ENCODE measurements at regions not wholly inside any gene's neighbourhood (a gene's known extent, or its start where the extent isn't known, plus 50 kb on each side); places are given as distances from the start of the nearest gene placed in this dataset.
"Not testable (repeated sequence)": the region's sequence is repeated elsewhere in the genome, so short reads cannot be mapped to it uniquely, and the experiment has no call there.

DNA sequence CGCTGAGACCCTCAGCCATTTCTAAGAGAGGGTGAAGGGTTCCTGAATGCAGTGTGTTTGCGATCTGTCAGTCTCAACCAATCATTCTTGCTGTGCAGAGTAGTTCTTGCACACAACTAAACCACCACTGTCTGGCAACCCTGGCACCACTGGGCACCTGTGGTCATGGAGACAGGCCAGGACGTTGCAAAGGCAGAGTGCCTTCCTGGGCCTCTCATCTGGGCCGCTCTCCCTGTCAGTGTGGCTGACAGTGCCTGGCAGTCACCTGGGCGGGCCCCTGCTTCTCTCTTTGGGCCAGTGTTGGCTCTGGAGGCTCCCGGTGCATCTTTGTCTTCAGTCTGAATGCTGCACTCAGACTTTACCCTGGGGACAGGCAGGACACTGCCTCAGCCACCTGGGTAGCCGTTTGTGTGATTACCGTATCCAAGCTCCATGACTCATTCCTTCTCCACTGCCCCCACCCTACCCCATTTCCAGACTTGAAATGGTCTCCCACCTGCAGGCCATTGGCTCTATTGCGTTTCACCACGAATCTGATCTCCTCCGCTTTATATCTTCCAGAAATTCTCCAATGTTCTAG, 104.6 kb upstream of the KLF13 start:
- DNase-seq = no peak

DNA sequence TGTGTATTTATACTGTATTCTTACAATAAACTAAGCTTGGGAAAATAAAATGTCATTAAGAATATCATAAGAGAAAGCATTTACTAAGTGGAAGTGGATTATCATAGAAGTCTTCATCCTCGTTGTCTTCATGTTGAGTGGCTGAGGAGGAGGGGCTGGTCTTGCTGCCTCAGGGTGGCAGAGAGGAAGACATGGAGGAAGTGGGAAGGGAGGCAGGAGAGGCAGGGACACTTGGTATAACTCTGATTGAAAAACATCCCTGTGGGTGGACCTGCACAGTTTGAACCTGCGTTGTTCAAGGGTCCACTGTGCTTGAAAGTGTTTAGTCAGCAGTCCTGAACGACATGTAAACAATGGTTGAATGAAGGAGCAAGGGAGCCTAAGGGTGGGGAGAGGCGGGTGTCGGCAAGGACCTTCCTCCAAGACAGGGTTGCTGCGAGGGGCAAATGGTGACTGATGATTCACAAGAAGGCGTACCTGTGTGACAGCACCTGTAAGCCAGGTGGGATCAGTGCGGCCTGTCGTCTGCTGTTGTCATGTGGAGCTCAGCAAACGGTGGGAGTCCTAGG, 103.8 kb upstream of the KLF13 start:
- no peak for DNase-seq

DNA sequence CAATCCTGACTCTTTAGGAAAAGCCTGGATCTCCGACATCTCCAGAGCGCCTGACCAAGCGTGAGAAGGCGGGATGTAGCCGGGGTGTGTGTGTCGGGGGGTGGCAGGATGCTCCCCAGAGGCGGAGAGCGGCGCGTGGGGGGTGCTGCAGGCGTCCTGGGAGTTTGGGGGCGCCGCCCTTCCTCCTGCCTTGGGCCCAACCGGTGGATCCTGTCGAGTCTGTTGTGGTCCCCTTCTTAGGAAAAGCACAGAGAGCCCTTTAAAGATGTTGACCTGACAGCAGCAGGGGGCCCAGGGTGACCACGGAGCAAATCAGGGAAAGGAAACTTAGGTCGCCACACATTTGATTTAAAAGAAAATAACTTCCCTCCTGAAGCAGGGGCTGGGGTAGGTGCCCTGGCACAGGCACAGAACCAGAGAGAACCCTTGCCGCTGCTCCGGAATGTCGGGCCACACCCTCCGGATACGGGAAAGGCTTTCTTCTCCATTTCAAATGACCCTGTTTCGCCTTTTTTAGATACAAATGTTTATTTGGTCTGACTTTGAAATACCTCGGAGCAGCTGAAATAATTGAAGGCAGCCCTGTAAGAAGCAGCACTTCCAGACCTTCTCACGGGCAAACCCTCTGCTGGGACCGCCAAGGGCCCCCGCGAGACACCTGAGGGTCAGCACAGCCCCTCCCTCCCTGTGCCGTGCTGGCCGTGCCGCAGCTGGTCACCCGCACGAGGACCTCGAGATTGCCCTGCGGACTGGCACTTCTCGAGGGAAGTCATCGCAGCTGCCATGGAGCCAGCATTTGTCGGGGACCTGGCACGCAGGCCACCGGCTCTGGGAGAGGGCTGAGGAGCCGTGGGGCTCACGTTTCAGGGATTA, 102.9 kb upstream of the KLF13 start:
- no peak for DNase-seq

DNA sequence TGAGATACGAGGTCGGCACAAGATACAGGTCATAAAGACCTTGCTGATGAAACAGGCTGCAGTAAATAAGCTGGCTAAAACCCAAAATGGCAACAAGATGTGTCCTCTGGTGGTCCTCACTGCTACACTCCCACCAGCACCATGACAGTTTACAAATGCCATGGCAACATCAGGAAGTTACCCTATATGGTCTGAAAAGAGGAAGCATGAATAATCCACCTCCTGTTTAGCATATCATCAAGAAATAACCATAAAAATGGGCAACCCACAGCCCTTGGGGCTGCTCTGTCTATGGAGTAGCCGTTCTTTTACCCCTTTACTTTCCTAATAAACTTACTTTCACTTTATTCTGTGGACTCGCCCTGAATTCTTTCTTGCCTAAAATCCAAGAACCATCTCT, 102.0 kb upstream of the KLF13 start:
- DNase-seq = not testable (repeated sequence)

GRCh38 chr15:31225356-31225955, 101.2 kb upstream of the KLF13 start:
- DNase-seq = no peak

DNA sequence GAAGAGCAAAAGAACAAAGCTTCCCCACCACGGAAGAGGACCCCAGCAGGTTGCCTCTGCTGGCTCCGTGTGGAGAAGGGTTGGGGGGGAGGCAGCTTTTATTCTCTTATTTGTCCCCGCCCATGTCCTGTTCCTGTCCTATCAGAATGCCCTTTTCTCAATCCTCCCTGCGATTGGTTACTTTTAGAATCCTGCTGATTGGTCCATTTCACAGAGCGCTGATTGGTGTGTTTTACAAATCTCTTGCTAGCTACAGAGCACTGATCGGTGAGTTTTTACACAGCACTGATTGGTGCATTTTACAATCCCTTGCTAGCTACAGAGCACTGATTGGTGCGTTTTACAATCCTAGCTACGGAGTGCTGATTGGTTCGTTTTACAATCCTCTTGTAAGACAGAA, 100.6 kb upstream of the KLF13 start:
- no peak for DNase-seq

DNA sequence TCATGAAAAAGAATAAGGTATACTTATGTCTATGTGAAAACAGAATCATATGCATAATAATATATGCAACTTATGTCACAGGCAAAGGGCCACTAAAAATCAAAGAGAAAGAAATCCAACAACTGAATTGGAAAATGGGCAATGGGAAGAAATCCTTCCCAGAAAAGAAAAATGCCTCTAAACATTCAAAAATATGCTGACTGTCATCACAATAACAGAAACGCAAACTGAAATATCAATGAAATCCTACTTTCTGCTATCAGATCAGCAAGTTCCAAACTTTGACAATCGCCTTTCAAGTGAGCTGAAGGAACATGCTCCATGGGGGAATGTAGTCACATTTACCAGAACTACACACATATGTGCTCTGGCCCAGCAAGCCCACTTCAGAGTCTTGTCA, 99.4 kb upstream of the KLF13 start:
- DNase-seq = no peak

DNA sequence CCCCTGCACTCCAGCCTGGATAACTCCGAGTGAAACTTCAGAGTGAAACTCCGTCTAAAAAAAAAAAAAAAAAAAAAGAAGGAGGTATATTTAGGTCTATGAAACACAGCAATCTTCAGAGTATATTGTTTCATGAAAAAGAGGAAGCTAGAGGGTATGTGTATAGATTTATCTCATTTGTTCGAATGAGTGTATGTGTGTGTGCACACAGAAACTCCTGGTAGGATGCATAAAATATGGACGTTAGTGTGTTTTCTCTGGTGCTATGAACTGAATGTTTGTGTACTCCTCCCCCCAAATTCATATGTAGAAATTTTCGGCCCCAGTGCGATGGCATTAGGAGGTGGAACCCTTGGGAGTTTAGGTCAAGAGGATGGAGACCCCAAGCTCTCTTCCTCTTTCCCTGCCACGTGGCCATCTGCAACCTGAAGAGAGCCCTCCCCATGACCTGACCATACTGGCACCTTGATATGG, 98.6 kb upstream of the KLF13 start:
- DNase-seq = no peak

DNA sequence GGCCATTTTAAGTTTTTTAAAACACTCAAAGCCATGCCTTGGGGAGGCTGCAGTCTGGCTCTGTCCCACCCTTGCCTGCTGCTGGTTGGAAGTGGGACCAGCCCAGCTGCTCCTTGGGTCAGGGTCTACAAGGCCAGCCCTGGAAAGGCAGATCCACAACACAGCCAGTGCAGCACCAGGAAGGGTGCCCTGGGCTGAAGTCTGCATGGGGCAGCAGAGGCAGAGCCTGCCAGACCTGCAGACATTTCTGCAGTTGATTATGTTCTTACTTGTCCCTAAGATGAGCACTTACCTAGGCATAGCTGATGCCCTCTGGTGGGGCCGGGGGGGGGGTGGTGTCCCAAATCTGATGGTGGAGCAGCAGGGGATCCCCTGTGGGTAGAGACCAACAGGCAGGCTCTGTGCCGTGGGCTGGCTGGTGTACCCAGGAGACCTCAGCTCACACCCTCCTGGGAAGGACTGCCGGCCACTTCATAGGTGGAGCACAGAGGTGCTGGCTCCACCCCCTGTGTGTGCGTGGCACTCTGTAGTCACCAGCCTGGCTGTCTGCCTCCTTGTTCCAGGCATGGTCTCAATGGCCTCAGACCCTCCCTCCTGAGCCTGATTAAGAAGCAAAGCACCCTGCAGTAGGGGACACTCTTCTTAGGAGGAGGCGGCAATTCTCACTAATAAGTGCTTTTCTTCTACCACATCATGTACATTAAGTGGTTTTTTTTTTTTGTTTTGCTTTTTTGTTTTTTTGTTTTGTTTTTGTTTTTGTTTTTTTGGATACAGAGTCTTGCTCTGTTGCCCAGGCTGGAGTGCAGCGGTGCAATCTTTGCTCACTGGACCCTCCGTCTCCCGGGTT, 97.4 kb upstream of the KLF13 start:
- no peak for DNase-seq

DNA sequence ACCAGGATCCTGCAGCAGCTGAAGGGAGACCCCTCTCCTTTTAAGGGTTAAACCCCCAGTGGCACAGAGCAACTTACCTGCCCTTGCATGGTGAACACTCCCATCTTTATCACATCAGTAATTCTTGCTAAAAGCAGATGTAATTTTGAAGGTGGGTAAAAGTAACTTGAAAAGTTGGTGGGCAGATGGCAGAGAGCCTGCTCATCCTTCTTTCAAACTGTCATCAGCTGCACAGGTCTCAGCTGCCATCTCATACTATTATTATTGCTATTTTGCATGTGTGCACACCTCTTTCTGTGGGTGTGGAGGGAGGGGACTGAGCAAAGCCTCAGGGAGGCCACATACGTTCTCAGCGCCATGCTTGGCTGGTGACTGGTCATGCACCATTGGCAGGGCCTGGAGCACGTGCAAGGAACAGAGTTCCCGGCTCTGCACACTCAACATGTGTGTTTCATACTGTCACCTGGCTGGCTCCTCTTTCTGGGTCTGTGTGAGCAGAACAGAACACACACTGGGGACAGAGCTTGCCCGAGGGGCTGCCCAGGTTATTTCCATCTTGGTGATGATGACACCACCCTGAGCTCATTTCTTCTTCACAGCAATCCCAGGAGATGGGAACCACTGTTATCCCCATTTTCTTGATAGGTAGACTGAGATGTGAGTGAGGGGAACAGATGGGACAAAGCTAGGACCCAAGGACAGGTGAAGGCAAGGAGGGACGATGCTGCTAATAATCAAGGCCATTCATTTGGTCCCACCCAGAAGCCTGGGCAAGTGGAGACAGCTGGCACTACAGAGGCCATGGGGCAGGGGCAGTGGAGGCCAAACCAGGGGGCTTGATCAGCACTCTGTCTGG, 95.8 kb upstream of the KLF13 start:
- no peak for DNase-seq

DNA sequence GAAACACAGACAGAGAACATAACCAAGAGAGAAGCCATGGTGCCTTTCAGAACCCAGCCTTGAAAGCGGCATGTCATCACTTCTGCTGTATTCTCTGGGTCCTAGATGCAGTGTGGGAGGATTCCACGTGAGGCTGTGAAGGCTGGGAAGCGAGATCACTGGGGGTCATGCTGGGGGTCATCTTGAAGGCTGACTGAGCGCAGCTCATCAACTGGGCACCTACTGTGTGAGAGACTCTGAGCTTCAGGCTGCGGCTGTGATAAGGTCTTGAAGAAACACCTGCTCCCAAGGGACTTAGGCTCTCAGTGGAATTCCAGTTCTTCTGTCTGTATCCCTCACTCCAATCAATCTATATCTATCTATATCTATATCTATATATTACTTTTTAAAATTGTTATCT, 91.8 kb upstream of the KLF13 start:
- no peak for DNase-seq

DNA sequence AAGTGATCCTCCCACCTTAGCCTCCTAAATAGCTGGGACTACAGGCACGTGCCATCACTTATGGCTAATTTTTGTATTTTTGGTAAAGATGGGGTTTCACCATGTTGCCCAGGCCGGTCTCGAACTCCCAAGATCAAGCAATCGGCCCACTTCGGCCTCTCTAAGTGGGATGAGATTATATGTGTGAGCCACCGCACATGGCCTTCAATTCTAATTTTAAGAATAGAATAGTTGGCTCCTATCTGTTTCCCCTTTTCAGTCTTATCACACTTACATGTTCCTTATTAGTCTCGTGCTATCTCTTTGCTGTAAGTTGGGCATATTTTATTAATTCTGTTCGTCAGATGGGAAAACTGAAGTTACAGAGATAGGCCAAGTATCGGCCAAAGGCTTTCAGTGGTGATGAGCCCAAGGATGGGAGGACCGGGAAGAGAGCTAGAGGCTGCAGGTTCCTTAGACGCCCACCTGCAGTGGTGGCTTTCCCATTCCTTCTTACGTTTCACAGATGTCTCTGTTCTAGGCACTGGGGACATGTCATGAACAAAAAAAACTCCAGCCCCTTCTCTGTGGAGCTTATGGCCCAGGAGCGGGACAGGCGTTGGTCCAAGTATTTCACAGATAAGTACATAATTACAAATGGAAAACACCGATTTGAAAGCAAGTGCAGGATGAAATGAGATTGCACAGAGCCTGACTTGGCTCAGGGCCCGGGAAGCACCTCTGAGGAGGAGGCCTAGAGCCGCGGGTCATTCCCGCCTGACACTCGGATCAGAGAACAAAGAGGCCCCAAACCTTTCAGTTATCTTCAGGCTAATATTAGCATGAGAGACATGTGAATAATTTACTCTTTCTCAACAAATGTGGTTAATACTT, 91.1 kb upstream of the KLF13 start:
- DNase-seq = peak; percentile 89

- DNase-seq = peak; percentile 83
These were observed 90.2 kb upstream of the KLF13 start for GRCh38 chr15:31236184-31237042.

- no peak for DNase-seq
These were observed 89.7 kb upstream of the KLF13 start for GRCh38 chr15:31237043-31237324.

- no peak for DNase-seq
These were observed 87.7 kb upstream of the KLF13 start for GRCh38 chr15:31238906-31239305.

GRCh38 chr15:31239409-31239808, 87.2 kb upstream of the KLF13 start:
- no peak for DNase-seq

- DNase-seq = no peak
These were observed 84.6 kb upstream of the KLF13 start for GRCh38 chr15:31241888-31242522.

- no peak for DNase-seq
These were observed 82.7 kb upstream of the KLF13 start for GRCh38 chr15:31243895-31244294.

DNA sequence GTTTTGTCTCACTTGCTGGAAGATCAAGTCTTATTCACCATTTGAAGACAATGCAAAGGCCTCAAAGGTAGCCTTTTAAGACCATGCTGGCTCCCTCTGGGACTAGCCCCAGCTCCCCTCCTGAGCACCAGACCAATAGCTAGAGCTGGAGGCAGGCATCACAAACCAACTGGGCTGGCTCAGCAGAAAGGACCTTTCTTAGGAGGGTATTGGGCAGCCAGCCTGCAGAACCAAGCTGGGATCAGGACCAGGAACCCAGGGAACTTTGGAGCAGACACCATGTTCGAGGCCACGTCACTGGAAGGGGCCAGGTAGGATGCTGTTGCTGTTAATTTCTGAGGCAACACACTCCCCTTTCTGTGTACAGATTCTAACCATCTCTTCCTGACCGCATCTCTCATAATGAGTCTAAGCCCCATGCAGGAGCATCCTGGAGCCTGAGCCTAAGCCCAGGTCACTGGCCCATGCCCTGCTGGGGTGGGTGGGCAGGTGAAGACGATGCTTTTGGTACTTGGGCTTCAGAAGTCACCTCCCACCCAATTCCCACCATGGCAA, 81.4 kb upstream of the KLF13 start:
- no peak for DNase-seq
